Stimulated activated CD8-positive, alpha-beta memory T cell treated with anti-CD3 and anti-CD28 coated beads, Interleukin-2, amount 100 ng/mL, for 1 hour (primary cell): ENCODE measurements at regions not wholly inside any gene's neighbourhood (a gene's known extent, or its start where the extent isn't known, plus 50 kb on each side); places are given as distances from the start of the nearest gene placed in this dataset.

Experiments
- DNase-seq, 2 donors: peaks; one replicate each; pipeline ENCODE4 v3.0.0-alpha.2; 2020; ENCODE audit warnings: low read depth in 2 of 2

- no peak for DNase-seq
Observed at GRCh38 chr2:2765839-2766495, 434.9 kb upstream of the MYT1L start.

- no peak for DNase-seq
Observed at GRCh38 chr2:2765176-2765800, 434.2 kb upstream of the MYT1L start.

GRCh38 chr2:2764739-2765138 lies 433.7 kb upstream of the MYT1L start:
- no peak for DNase-seq

- no peak for DNase-seq
Observed at GRCh38 chr2:2764001-2764355, 432.9 kb upstream of the MYT1L start.

- DNase-seq = no peak
Observed at GRCh38 chr2:2763351-2764000, 432.4 kb upstream of the MYT1L start.

- no peak for DNase-seq
Observed at GRCh38 chr2:2762913-2763312, 431.8 kb upstream of the MYT1L start.

- DNase-seq = no peak
Observed at GRCh38 chr2:2762166-2762908, 431.3 kb upstream of the MYT1L start.

- DNase-seq = no peak
Observed at GRCh38 chr2:2758793-2759367, 427.8 kb upstream of the MYT1L start.

- DNase-seq = no peak
Observed at GRCh38 chr2:2757764-2758163, 426.7 kb upstream of the MYT1L start.

GRCh38 chr2:2756886-2757285 lies 425.8 kb upstream of the MYT1L start:
- DNase-seq = no peak

- no peak for DNase-seq
Observed at GRCh38 chr2:2755990-2756389, 424.9 kb upstream of the MYT1L start.

- DNase-seq = no peak
Observed at GRCh38 chr2:2754940-2755339, 423.9 kb upstream of the MYT1L start.

- no peak for DNase-seq
Observed at GRCh38 chr2:2751715-2752315, 420.7 kb upstream of the MYT1L start.

- DNase-seq = no peak
Observed at GRCh38 chr2:2750867-2751714, 420.0 kb upstream of the MYT1L start.

- no peak for DNase-seq
Observed at GRCh38 chr2:2749206-2749598, 418.1 kb upstream of the MYT1L start.

- DNase-seq = no peak
Observed at GRCh38 chr2:2748399-2749205, 417.5 kb upstream of the MYT1L start.

- DNase-seq = no peak
Observed at GRCh38 chr2:2747797-2748301, 416.8 kb upstream of the MYT1L start.

GRCh38 chr2:2746731-2747130 lies 415.7 kb upstream of the MYT1L start:
- no peak for DNase-seq

- DNase-seq = no peak
Observed at GRCh38 chr2:2744958-2745715, 414.1 kb upstream of the MYT1L start.
